GM12878 (cell line): ENCODE measurements at regions not wholly inside any gene's neighbourhood (a gene's known extent, or its start where the extent isn't known, plus 50 kb on each side); places are given as distances from the start of the nearest gene placed in this dataset.

Experiments
- EP300 ChIP-seq, 2 experiments: fragments of 150-350 bp in 1 of 2; IDR thresholded peaks; 2 replicates each; pipeline ENCODE4 v1.6.1; 2011 to 2012; ENCODE audit warnings: low read depth in 2 of 2, low read length in 2 of 2, borderline replicate concordance in 1 of 2, improper control_type of control experiment in 1 of 2, inconsistent platforms in 1 of 2; ENCODE audit not compliant: control insufficient read depth in 1 of 2
- EZH2 ChIP-seq: IDR thresholded peaks from 2 replicates; pipeline ENCODE4 v1.6.1; 2012; ENCODE audit warnings: low read depth, mild to moderate bottlenecking, control low read depth, inconsistent platforms, low read length, borderline replicate concordance; ENCODE audit not compliant: control insufficient read depth
- MEF2A ChIP-seq: IDR thresholded peaks from 2 replicates; pipeline ENCODE4 v1.6.1; 2011; ENCODE audit warnings: low read depth, mild to moderate bottlenecking, low read length, moderate library complexity; ENCODE audit not compliant: insufficient read depth
- TAF1 ChIP-seq: IDR thresholded peaks from 2 replicates; pipeline ENCODE4 v1.6.1; 2011; ENCODE audit warnings: mild to moderate bottlenecking, low read depth, low read length, borderline replicate concordance
- TCF12 ChIP-seq: IDR thresholded peaks from 2 replicates; pipeline ENCODE4 v1.6.1; 2011; ENCODE audit warnings: low read depth, mild to moderate bottlenecking, low read length
- TF ChIP-seq, protein P1 (sequence below), 3 experiments: IDR thresholded peaks in 2 of 3; conservative IDR thresholded peaks in 1 of 3; 2 replicates each; pipeline ENCODE4 v1.5.1; 2011; ENCODE audit warnings: low read depth in 3 of 3, low read length in 3 of 3, mild to moderate bottlenecking in 3 of 3, control low read depth in 2 of 3, moderate library complexity in 2 of 3, inconsistent platforms in 1 of 3, mixed read lengths in 1 of 3; ENCODE audit not compliant: control insufficient read depth in 2 of 3, insufficient read depth in 1 of 3; ENCODE audit errors: extremely low read depth in 1 of 3
- TF ChIP-seq, protein P2 (sequence below): IDR thresholded peaks from 2 replicates; pipeline ENCODE4 v1.6.1; 2012; ENCODE audit warnings: mild to moderate bottlenecking, low read depth, low read length
- TF ChIP-seq, protein P3 (sequence below): IDR thresholded peaks from 2 replicates; pipeline ENCODE4 v1.6.1; 2011; ENCODE audit warnings: low read depth, low read length, improper control_type of control experiment, borderline replicate concordance

DNA sequence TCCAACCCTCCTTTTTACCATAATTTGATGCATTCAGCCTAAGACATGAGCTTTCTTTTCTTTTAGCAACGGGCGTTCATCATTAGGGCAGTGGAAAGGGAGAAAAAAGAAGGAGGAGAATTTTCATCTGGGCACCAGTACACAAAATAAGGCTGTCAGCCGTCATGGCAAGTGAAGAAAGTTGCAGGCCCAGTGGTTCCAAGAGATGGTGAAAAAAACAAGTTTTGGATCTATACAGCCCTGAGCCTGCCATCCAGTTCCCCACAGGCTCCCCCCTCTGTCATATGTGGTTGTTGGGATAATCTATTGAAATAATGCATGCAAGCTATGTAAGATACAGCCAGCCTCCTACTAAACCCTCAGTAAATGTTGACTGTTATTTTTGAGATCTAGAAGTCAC lies 500.6 kb upstream of the PROK2 start:
- TF ChIP-seq EP300 (IDR thresholded peaks at IDR 0.05; ENCODE audit: borderline replicate concordance in 1 of 2, control insufficient read depth in 1 of 2, low read depth in 2 of 2, low read length in 2 of 2) (no peak), TCF12 (no peak), TAF1 (no peak), MEF2A (no peak), EZH2 (no peak)
- TF ChIP-seq, protein P1, sequence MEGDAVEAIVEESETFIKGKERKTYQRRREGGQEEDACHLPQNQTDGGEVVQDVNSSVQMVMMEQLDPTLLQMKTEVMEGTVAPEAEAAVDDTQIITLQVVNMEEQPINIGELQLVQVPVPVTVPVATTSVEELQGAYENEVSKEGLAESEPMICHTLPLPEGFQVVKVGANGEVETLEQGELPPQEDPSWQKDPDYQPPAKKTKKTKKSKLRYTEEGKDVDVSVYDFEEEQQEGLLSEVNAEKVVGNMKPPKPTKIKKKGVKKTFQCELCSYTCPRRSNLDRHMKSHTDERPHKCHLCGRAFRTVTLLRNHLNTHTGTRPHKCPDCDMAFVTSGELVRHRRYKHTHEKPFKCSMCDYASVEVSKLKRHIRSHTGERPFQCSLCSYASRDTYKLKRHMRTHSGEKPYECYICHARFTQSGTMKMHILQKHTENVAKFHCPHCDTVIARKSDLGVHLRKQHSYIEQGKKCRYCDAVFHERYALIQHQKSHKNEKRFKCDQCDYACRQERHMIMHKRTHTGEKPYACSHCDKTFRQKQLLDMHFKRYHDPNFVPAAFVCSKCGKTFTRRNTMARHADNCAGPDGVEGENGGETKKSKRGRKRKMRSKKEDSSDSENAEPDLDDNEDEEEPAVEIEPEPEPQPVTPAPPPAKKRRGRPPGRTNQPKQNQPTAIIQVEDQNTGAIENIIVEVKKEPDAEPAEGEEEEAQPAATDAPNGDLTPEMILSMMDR (IDR thresholded peaks at IDR 0.05 in 2 of 3, conservative IDR thresholded peaks at IDR 0.05 in 1 of 3; ENCODE audit: control insufficient read depth in 2 of 3, extremely low read depth in 1 of 3, insufficient read depth in 1 of 3, low read depth in 3 of 3, low read length in 3 of 3): no peak
- TF ChIP-seq, protein P2, sequence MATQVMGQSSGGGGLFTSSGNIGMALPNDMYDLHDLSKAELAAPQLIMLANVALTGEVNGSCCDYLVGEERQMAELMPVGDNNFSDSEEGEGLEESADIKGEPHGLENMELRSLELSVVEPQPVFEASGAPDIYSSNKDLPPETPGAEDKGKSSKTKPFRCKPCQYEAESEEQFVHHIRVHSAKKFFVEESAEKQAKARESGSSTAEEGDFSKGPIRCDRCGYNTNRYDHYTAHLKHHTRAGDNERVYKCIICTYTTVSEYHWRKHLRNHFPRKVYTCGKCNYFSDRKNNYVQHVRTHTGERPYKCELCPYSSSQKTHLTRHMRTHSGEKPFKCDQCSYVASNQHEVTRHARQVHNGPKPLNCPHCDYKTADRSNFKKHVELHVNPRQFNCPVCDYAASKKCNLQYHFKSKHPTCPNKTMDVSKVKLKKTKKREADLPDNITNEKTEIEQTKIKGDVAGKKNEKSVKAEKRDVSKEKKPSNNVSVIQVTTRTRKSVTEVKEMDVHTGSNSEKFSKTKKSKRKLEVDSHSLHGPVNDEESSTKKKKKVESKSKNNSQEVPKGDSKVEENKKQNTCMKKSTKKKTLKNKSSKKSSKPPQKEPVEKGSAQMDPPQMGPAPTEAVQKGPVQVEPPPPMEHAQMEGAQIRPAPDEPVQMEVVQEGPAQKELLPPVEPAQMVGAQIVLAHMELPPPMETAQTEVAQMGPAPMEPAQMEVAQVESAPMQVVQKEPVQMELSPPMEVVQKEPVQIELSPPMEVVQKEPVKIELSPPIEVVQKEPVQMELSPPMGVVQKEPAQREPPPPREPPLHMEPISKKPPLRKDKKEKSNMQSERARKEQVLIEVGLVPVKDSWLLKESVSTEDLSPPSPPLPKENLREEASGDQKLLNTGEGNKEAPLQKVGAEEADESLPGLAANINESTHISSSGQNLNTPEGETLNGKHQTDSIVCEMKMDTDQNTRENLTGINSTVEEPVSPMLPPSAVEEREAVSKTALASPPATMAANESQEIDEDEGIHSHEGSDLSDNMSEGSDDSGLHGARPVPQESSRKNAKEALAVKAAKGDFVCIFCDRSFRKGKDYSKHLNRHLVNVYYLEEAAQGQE: no peak
- TF ChIP-seq, protein P3, sequence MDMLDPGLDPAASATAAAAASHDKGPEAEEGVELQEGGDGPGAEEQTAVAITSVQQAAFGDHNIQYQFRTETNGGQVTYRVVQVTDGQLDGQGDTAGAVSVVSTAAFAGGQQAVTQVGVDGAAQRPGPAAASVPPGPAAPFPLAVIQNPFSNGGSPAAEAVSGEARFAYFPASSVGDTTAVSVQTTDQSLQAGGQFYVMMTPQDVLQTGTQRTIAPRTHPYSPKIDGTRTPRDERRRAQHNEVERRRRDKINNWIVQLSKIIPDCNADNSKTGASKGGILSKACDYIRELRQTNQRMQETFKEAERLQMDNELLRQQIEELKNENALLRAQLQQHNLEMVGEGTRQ: no peak
